Middle frontal gyrus (tissue), 1 donor: ENCODE measurements at regions not wholly inside any gene's neighbourhood (a gene's known extent, or its start where the extent isn't known, plus 50 kb on each side); places are given as distances from the start of the nearest gene placed in this dataset.

Experiments
- DNase-seq: peaks from one replicate; pipeline ENCODE4 v3.0.0-alpha.2; 2015; ENCODE audit warnings: low spot score; ENCODE audit errors: extremely low spot score

GRCh38 chr10:4088354-4089066 is 303.5 kb upstream of the KLF6 start:
- no peak for DNase-seq

DNA sequence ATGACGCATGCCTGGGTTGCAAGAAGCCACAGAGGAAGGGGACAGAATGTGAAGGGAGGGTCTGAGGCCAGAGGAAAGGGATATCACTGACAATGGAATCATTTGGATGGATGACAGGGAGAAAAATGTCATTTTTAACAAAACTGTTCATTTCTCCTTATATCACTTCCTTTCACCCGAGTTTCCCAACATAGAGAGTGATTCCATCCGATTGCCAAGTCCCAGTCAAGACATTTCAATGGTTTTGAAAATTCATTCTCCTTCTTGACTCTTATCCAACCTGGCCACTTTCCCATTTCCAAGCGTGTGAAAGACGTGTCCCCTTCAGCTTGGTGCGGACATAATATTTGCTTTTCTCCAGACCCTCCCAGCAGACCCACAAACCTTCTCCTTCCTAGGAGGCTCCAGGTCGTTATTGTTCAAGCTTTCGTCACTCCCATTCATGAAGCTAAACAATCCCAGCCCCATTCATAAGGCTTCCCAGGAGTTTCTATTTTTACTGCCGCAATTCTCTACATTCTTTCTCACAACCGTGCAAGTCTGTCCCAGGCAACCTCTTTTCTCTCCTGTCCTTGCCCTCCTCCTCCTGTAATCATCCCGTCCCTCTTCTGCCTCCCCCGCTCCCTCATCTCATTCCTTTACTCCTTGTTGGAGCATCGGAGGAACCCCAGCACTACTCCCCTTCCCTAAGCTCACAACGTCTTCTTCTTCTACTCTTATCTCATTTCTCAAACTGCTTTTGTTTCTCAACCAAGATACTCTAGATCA is 301.3 kb upstream of the KLF6 start:
- DNase-seq = no peak

GRCh38 chr10:4083509-4084003 is 298.5 kb upstream of the KLF6 start:
- DNase-seq = no peak

DNA sequence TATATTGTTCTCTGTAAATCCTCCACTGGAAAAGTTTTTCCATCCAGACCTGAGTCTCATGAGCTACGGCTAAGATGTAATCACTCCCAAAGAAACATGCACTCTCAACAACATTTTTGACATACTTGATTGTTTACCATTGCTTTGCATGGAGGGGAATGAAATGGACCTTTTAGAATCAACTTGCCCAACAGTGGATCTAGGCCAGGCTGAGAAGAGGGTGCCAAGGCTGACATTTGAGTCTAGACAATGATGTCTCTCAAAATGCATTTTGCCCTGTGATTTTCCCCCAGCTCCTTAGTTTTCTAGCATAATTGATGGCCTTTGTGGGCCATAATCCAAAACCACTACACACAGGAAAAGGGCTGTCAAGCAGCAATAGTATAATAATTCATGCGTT is 297.9 kb upstream of the KLF6 start:
- no peak for DNase-seq

DNA sequence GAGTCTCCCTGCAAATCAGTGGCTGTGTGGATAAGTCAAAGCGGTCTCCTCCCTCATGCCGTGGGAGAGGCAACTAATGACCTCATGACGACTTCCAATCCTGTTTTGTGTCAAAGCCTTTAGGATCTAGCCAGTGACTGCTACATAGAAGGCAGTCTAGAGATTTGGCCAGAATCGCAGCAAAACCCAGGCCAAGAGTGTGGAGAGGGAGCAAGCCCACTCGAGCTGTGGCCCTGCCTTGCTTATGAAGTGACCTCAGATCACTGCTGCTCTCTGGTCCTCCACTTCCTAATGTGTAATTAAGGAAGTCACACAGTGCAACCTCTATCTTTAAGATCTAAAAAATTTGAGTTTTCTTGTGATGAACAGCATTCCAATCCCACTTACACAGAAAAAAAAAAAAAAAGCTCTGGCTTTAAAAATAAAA is 296.7 kb upstream of the KLF6 start:
- DNase-seq = no peak

DNA sequence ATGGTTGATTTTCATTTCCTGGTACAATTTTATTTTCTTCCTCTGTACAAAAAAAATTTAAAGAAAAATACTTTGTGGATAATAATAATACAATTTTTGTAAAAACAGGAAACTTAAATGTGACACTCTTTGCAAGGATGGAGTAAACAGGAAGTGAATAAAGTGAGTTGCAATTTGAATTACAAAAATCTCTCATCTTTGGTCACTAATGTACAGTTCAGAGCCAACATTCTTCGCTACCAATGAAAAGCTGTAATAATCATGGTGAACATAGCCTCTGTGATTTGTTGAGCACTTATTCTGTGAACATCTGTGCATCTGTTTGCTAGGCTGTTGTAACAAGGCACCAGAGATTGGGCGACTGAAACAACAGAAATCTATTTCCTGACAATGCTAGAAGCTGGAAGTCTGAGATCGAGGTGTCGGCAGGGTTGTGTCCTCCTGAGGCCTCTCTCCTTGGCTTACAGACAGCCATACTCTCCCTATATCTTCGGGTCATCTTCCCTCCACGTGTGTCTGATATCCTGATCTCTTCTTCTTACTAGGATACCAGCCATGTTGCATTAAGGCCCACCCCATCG is 295.3 kb upstream of the KLF6 start:
- DNase-seq = no peak

GRCh38 chr10:4079803-4080202 is 294.8 kb upstream of the KLF6 start:
- DNase-seq = no peak

- no peak for DNase-seq
These were observed 292.8 kb upstream of the KLF6 start for GRCh38 chr10:4077804-4078203.

- DNase-seq = no peak
These were observed 292.0 kb upstream of the KLF6 start for GRCh38 chr10:4076983-4077382.

DNA sequence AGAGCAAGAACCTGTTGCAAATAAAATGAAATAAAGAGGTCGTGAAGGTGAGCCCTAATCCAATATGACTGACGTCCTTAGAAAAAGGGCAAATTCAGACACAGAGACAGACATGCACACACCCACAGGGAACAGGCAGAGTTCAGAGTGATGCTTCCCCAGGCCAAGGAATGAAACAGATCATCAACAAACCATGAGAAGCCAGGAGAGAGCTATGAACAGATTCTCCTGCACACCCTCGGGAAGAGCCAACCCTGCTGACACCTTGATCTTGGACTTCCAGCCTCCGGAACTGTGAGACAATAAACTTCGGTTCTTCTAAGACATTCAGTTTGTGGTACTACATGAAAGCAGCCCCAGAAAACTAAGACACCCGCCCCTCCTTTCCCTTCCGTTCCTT is 290.4 kb upstream of the KLF6 start:
- DNase-seq = no peak

- DNase-seq = no peak
These were observed 289.8 kb upstream of the KLF6 start for GRCh38 chr10:4074545-4075407.

GRCh38 chr10:4073912-4074311 is 288.9 kb upstream of the KLF6 start:
- no peak for DNase-seq

- DNase-seq = no peak
These were observed 286.1 kb upstream of the KLF6 start for GRCh38 chr10:4070921-4071660.

- DNase-seq = no peak
These were observed 285.2 kb upstream of the KLF6 start for GRCh38 chr10:4070184-4070583.

DNA sequence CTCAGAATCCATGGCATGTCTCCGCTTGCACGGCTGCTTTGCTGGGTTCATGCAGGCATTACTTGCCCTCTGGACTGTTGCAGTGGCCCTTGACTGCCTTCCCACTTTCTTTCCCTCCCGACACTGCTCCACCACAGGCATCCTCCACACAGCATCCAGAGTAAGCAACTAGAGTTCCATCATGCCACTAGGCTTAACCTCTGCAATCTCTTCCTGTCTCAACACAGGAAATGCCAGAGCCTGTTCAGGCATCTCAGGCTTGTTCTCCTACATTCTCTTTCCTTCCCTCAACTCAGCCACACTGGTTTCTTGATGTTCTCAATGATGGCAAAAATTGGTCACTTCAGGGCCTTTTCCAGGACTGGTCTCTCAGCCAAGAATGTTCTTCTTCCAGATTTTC is 284.5 kb upstream of the KLF6 start:
- no peak for DNase-seq

- no peak for DNase-seq
These were observed 283.6 kb upstream of the KLF6 start for GRCh38 chr10:4068629-4069028.

DNA sequence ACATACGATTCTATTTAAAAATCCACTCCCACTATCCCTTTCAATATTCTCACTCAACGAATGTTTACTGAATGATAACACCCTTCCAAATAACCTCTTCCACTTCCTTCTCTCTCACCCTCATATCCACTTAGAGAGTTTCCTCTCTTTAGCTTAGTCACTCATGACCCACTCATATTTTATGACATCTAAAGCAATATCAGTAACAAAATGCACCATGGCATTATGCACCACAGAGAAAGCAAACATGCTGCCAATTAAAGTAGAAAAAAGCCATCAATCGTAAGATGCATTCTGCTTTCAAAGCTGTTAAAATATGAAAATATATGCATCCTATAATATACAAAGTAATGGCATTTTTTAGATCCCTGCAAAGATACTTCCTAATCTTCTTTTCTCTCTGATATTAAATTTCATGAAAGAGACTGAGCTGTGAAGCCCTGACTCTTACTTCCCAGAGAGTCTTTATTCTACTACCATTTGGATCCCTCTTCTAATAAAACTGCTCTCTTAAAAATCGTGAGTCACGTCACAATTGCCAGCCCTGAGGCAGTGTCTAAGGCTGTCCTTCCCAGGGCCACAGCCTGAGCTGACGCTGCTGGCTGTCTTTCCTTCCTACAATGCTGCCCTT is 283.0 kb upstream of the KLF6 start:
- no peak for DNase-seq

DNA sequence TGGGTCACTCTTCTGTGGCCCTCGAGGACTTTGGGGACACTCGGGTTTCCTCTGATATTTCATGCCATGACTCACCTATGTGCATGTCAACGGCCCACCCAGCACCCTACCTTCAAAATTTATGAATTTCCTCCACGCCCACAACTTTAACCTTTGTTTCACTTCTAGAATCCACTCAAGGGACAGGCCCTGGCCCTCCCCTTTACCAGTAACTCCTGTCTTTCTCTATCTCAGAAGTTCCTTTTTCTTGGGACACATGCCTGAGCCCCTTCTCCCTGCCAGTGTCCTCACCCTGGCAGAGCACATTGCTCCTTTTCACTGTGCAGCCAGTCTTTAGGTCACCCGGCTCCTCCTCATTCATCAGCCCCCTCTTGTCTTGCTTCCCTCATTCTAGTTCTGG is 282.5 kb upstream of the KLF6 start:
- DNase-seq = no peak

GRCh38 chr10:4066581-4067390 is 281.8 kb upstream of the KLF6 start:
- no peak for DNase-seq
